ENCODE measurements at regions not wholly inside any gene's neighbourhood (a gene's known extent, or its start where the extent isn't known, plus 50 kb on each side); places are given as distances from the start of the nearest gene placed in this dataset.
"Not testable (repeated sequence)": the region's sequence is repeated elsewhere in the genome, so short reads cannot be mapped to it uniquely, and the experiment has no call there.

DNA sequence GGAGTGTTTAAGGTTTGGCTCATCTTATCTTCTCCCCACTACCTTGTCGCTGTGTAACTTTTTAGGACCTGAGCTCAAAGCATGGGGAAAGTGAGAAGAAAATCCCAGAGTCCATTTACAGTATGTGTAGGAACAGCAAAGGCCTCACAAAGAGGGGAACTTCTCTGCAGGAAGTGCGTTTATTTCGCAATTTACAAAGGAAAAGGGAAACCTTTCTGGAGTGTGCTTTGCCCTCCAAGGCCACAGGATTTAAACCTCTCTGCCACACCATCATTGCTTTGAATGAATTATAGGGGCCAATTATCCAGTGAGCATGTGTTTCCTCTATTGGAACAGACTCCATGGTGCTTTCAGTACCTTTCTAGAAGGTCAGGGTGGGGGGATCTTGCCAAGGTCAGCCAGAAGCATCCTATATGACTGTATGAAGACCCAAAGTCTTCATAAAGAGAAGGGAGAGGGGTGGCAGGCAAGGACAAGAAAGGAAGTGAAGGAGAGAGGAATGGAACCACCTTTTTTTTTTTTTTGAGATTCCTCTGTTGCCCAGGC lies 68.1 kb upstream of the LMO2 start:
- no peak for TF ChIP-seq CTCF (IDR thresholded peaks at IDR 0.05; ENCODE audit: low read depth, low read length)

GRCh38 chr11:33957304-33957917 lies 65.5 kb upstream of the LMO2 start:
- H3K4me3 ChIP-seq (ENCODE audit: low read depth, low read length), result no peak overlapping the region
- no peak for TF ChIP-seq CTCF (IDR thresholded peaks at IDR 0.05; ENCODE audit: low read depth, low read length)

More for the DNA sequence above, 68.1 kb upstream of the LMO2 start:
- no peak overlapping the region for H3K4me3 ChIP-seq (ENCODE audit: low read depth, low read length)

GRCh38 chr11:33956611-33957010 lies 64.7 kb upstream of the LMO2 start:
- no peak for TF ChIP-seq CTCF (IDR thresholded peaks at IDR 0.05; ENCODE audit: low read depth, low read length)
- H3K4me3 ChIP-seq (ENCODE audit: low read depth, low read length), result no peak overlapping the region

- TF ChIP-seq CTCF (IDR thresholded peaks at IDR 0.05; ENCODE audit: low read depth, low read length), result no peak
- no peak overlapping the region for H3K4me3 ChIP-seq (ENCODE audit: low read depth, low read length)
Observed at GRCh38 chr11:33953289-33953688, 61.4 kb upstream of the LMO2 start.

GRCh38 chr11:33952805-33953204 lies 60.9 kb upstream of the LMO2 start:
- TF ChIP-seq CTCF (IDR thresholded peaks at IDR 0.05; ENCODE audit: low read depth, low read length), result no peak
- no peak overlapping the region for H3K4me3 ChIP-seq (ENCODE audit: low read depth, low read length)

DNA sequence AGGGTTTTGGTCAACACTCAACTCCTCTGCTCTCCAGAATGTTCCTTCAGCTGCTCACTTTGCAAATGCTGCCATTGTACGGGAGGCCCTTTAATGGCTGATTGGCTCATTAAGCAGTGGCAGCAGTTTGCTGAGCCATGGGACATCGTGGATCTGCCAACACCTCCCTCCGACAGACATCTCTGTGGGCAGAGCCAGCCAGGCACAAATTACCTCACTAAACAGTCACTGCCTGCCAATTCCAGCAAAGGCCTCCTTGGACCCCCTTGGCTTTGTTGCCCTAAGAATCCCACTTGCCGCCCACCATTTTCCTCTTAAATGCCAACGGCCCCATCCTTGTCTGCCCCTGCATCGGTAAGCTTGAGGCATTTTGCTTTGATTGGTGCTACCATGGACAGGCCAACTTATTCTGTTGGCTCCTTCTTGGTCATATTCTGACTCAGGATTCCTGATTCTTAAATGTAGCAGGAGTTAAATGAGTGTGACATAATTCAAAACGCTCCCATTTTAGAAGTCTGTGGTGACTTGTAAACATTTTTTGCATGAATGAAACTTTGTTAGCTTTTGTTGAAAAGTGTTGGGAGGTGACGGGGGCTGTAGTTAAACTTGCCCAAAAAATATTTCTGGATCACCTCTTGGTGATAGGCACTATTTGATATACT lies 57.5 kb upstream of the LMO2 start:
- TF ChIP-seq CTCF (IDR thresholded peaks at IDR 0.05; ENCODE audit: low read depth, low read length), result no peak
- H3K4me3 ChIP-seq (ENCODE audit: low read depth, low read length), result no peak overlapping the region

- no peak overlapping the region for H3K4me3 ChIP-seq (ENCODE audit: low read depth, low read length)
- TF ChIP-seq CTCF (IDR thresholded peaks at IDR 0.05; ENCODE audit: low read depth, low read length), result no peak
Observed at GRCh38 chr11:33948494-33948893, 56.6 kb upstream of the LMO2 start.

GRCh38 chr11:33947918-33948317 lies 56.0 kb upstream of the LMO2 start:
- H3K4me3 ChIP-seq (ENCODE audit: low read depth, low read length), result not testable (repeated sequence)

All from WI38 (cell line).